B cell (primary cell): ENCODE measurements at regions not wholly inside any gene's neighbourhood (a gene's known extent, or its start where the extent isn't known, plus 50 kb on each side); places are given as distances from the start of the nearest gene placed in this dataset.
"Not testable (repeated sequence)": the region's sequence is repeated elsewhere in the genome, so short reads cannot be mapped to it uniquely, and the experiment has no call there.

Source experiments
- ATAC-seq: fragments of 200-7000 bp; cut with Tn5 transposase; one replicate; pipeline ENCODE4 v1.10.0; 2021; ENCODE audit warnings: low read depth, mild to moderate bottlenecking, moderate number of reproducible peaks, moderate library complexity
- CTCF ChIA-PET: fragments of 350-600 bp; sonication (Branson Sonifier 250); formaldehyde crosslinking; loops from one replicate; lab custom pipeline; 2021; ENCODE audit warnings: antibody characterized with exemption, inconsistent platforms; lab: Charles Lee
- POLR2A ChIA-PET: fragments of 350-600 bp; sonication (Branson Sonifier 250); formaldehyde crosslinking; loops from one replicate; lab custom pipeline; 2021; ENCODE audit warnings: antibody characterized with exemption; lab: Charles Lee
- DNase-seq: peaks from one replicate; pipeline ENCODE4 v3.0.0; 2013
- H2AFZ ChIP-seq: 2 replicates; pipeline ENCODE4 v1.6.1; 2012; ENCODE audit warnings: mild to moderate bottlenecking, low read depth, low read length; ENCODE audit not compliant: insufficient read depth, poor library complexity, severe bottlenecking
- H3K27ac ChIP-seq, 2 donors: 1 replicate in 1 of 2; 2 replicates in 1 of 2; pipeline ENCODE4 v1.5.1; 2012 to 2013; ENCODE audit warnings: low read length in 2 of 2, mild to moderate bottlenecking in 2 of 2, moderate library complexity in 1 of 2
- H3K27me3 ChIP-seq, 4 experiments: fragments of 200-600 bp in 1 of 4; sonication (generic) in 1 of 4; replicated peaks in 1 of 4; 1 replicate in 2 of 4; 2 replicates in 2 of 4; pipeline versions ENCODE4 v1.6.1 to v1.7.0; 2013 to 2016; ENCODE audit warnings: low read length in 3 of 4, mild to moderate bottlenecking in 2 of 4, mixed read lengths in 1 of 4, moderate library complexity in 1 of 4; ENCODE audit not compliant: insufficient read depth in 4 of 4, control insufficient read depth in 3 of 4; ENCODE audit errors: control extremely low read depth in 1 of 4
- H3K36me3 ChIP-seq, 2 experiments: replicated peaks in 1 of 2; 1 replicate in 1 of 2; 2 replicates in 1 of 2; pipeline versions ENCODE4 v1.6.1 to v1.7.1; 2013; ENCODE audit warnings: low read length in 1 of 2; ENCODE audit not compliant: insufficient read depth in 2 of 2, control insufficient read depth in 1 of 2; ENCODE audit errors: control extremely low read depth in 1 of 2, extremely low read depth in 1 of 2
- H3K4me1 ChIP-seq, 2 donors: fragments of 200-600 bp in 1 of 2; sonication (generic) in 1 of 2; 1 replicate in 1 of 2; 2 replicates in 1 of 2; pipeline versions ENCODE4 v1.5.1 to v1.6.1; 2013 to 2017; ENCODE audit warnings: low read length in 2 of 2; ENCODE audit not compliant: control insufficient read depth in 2 of 2, insufficient read depth in 2 of 2
- H3K4me2 ChIP-seq: replicated peaks from 2 replicates; pipeline ENCODE3; 2012; ENCODE audit warnings: mild to moderate bottlenecking, low read depth, low read length; ENCODE audit not compliant: poor library complexity, severe bottlenecking
- H3K4me3 ChIP-seq, 5 experiments: fragments of 200-600 bp in 1 of 5; sonication (generic) in 1 of 5; 1 replicate in 3 of 5; 2 replicates in 2 of 5; pipeline versions ENCODE4 v1.5.1 to v1.7.0; 2011 to 2016; ENCODE audit warnings: low read length in 4 of 5, mild to moderate bottlenecking in 4 of 5, low read depth in 2 of 5, control low read depth in 1 of 5, moderate library complexity in 1 of 5; ENCODE audit not compliant: insufficient read depth in 1 of 5; ENCODE audit errors: control extremely low read depth in 1 of 5, extremely low read depth in 1 of 5
- H3K79me2 ChIP-seq: fragments of 200-600 bp; sonication (generic); one replicate; pipeline ENCODE4 v1.6.0; 2016; ENCODE audit warnings: low read length; ENCODE audit not compliant: control insufficient read depth, insufficient read depth
- H3K9ac ChIP-seq: fragments of 200-600 bp; sonication (generic); 2 replicates; pipeline ENCODE4 v1.6.1; 2017; ENCODE audit warnings: mild to moderate bottlenecking, low read length, moderate library complexity
- H3K9me3 ChIP-seq, 3 donors: one replicate each; pipeline versions ENCODE4 v1.6.1 to v1.7.1; 2013; ENCODE audit warnings: low read length in 2 of 3; ENCODE audit not compliant: control insufficient read depth in 2 of 3, insufficient read depth in 1 of 3; ENCODE audit errors: control extremely low read depth in 1 of 3
- H4K20me1 ChIP-seq: 2 replicates; pipeline ENCODE4 v1.6.0; 2012; ENCODE audit warnings: mild to moderate bottlenecking, low read length; ENCODE audit not compliant: insufficient read depth, control insufficient read depth, poor library complexity, severe bottlenecking
- H3K27ac Mint-ChIP-seq: one replicate; pipeline ENCODE4 v1.8.0; 2021; ENCODE audit warnings: mixed read lengths
- H3K27me3 Mint-ChIP-seq: one replicate; pipeline ENCODE4 v1.8.0; 2021; ENCODE audit warnings: mixed read lengths
- H3K4me1 Mint-ChIP-seq: one replicate; pipeline ENCODE4 v1.8.0; 2021; ENCODE audit warnings: mixed read lengths
- H3K4me3 Mint-ChIP-seq: one replicate; pipeline ENCODE4 v1.8.0; 2021; ENCODE audit warnings: mixed read lengths
- H3K9me3 Mint-ChIP-seq: one replicate; pipeline ENCODE4 v1.8.0; 2022; ENCODE audit warnings: mixed read lengths; ENCODE audit not compliant: insufficient read depth
- EZH2 ChIP-seq: IDR thresholded peaks from 2 replicates; pipeline ENCODE4 v1.6.1; 2012; ENCODE audit warnings: borderline replicate concordance, low read depth, mild to moderate bottlenecking, moderate library complexity, low read length; ENCODE audit not compliant: insufficient read depth, poor library complexity, severe bottlenecking
- WGBS: methylation state at CpG from one replicate; pipeline ENCODE4 v1.1.5; 2013; ENCODE audit warnings: missing lambda C conversion rate; ENCODE audit not compliant: insufficient coverage; 5-methylcytosine and 5-hydroxymethylcytosine counted together
- intact Hi-C: fragments of 100-400 bp; cut with micrococcal nuclease; formaldehyde crosslinking; loops from one replicate; pipeline ENCODE4 v1.10.0; 2022
- TF ChIP-seq, protein P1 (sequence below): fragments of 200-600 bp; IDR thresholded peaks from one replicate; pipeline ENCODE4 v1.8.0; 2022; ENCODE audit warnings: antibody characterized with exemption, mild to moderate bottlenecking

DNA sequence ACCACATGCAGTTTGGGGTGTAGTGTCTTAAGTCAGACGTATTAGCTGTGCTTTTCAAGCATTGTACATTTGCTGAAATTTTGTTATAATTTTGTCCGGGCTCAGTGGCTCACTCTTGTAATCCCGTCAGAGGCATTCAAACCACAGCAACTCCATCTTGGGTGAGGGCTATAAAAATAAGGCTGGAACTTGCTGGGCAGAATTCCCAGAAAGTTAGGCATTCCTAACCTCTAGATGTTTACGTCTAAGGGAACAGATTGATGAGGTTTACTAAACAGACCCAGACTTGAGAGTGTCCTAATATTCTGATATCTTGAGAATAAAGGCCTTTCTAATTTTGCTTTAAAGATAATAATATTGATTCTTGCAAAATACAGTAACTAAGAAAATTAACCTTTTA lies 957.8 kb downstream of the NXPH1 start:
- no peaks in the 10 kb centered on the region for H3K27me3 ChIP-seq
- Mint-ChIP-seq H3K4me1 (no peaks in the 10 kb centered on the region), H3K27me3 (no peaks in the 10 kb centered on the region), H3K9me3 (peaks cover 10% of the 10 kb centered on the region), H3K4me3 (no peak overlapping the region), H3K27ac (no peak overlapping the region)
- H4K20me1 ChIP-seq = no peaks in the 10 kb centered on the region
- TF ChIP-seq EZH2 = no peak
- TF ChIP-seq, protein P1, sequence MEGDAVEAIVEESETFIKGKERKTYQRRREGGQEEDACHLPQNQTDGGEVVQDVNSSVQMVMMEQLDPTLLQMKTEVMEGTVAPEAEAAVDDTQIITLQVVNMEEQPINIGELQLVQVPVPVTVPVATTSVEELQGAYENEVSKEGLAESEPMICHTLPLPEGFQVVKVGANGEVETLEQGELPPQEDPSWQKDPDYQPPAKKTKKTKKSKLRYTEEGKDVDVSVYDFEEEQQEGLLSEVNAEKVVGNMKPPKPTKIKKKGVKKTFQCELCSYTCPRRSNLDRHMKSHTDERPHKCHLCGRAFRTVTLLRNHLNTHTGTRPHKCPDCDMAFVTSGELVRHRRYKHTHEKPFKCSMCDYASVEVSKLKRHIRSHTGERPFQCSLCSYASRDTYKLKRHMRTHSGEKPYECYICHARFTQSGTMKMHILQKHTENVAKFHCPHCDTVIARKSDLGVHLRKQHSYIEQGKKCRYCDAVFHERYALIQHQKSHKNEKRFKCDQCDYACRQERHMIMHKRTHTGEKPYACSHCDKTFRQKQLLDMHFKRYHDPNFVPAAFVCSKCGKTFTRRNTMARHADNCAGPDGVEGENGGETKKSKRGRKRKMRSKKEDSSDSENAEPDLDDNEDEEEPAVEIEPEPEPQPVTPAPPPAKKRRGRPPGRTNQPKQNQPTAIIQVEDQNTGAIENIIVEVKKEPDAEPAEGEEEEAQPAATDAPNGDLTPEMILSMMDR = no peak
- H3K79me2 ChIP-seq = no peaks in the 10 kb centered on the region
- H3K9ac ChIP-seq = no peak overlapping the region
- H3K36me3 ChIP-seq = no peaks in the 10 kb centered on the region
- ATAC-seq = no peak
- POLR2A ChIA-PET = no interaction called here
- peaks cover 0 to 22% (median 5%) of the 10 kb centered on the region in 3 donors for H3K9me3 ChIP-seq
- WGBS = 83% methylated on average over 1 of the region's 4 CpGs
- CTCF ChIA-PET = no interaction called here
- H3K4me2 ChIP-seq = no peak overlapping the region
- no peak overlapping the region for H3K27ac ChIP-seq
- no peak overlapping the region for H2AFZ ChIP-seq
- no peaks in the 10 kb centered on the region for H3K4me1 ChIP-seq
- no peak for DNase-seq
- H3K4me3 ChIP-seq = no peak overlapping the region
- intact Hi-C loops = no loop called here

DNA sequence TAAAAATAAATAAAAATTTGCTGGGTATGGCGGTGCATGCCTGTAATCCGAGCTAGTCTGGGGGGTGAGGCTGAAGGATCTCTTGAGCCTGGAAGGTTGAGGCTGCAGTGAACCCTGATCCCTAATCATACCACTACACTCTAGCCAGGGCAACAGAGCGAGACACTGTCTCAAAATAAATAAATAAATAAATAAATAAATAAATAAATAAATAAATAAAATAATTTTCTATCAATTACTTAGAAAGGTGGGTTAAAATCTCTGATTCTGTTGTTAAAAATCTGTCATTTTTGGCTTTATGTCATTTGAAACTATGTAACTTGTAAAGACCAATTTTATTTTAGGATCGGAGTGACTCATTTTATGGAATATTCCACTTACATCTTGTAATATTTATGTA lies 958.6 kb downstream of the NXPH1 start:
- Mint-ChIP-seq H3K27ac (no peak overlapping the region), H3K4me3 (no peak overlapping the region), H3K27me3 (no peaks in the 10 kb centered on the region), H3K9me3 (peaks cover 8% of the 10 kb centered on the region), H3K4me1 (no peaks in the 10 kb centered on the region)
- TF ChIP-seq, protein P1 = no peak
- TF ChIP-seq EZH2 = no peak
- no CpG with 5 or more reads among the region's 4 CpGs for WGBS
- H3K27me3 ChIP-seq = no peaks in the 10 kb centered on the region
- no peak overlapping the region for H3K4me2 ChIP-seq
- no peaks in the 10 kb centered on the region for H4K20me1 ChIP-seq
- no peak overlapping the region for H2AFZ ChIP-seq
- ChIA-PET CTCF (no interaction called here), POLR2A (no interaction called here)
- no peaks in the 10 kb centered on the region for H3K4me1 ChIP-seq
- H3K4me3 ChIP-seq = no peak overlapping the region
- ATAC-seq = no peak
- H3K36me3 ChIP-seq = no peaks in the 10 kb centered on the region
- no peak overlapping the region for H3K9ac ChIP-seq
- no peak for DNase-seq
- intact Hi-C loops = no loop called here
- no peak overlapping the region for H3K27ac ChIP-seq
- H3K9me3 ChIP-seq = peaks cover 0 to 22% (median 5%) of the 10 kb centered on the region in 3 donors
- H3K79me2 ChIP-seq = no peaks in the 10 kb centered on the region

DNA sequence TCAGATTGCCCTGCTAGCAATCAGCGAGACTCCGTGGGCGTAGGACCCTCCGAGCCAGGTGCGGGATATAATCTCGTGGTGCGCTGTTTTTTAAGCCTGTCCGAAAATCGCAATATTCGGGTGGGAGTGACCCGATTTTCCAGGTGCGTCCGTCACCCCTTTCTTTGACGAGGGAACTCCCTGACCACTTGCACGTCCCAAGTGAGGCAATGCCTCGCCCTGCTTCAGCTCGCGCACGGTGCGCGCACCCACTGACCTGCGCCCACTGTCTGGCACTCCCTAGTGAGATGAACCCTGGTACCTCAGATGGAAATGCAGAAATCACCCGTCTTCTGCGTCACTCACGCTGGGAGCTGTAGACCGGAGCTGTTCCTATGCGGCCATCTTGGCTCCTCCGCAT lies 971.0 kb downstream of the NXPH1 start:
- H3K4me1 Mint-ChIP-seq, H3K4me2 ChIP-seq, intact Hi-C loops, H3K4me3 Mint-ChIP-seq, H3K9me3 ChIP-seq, POLR2A ChIA-PET, H3K9me3 Mint-ChIP-seq, ATAC-seq, H3K79me2 ChIP-seq, DNase-seq, H4K20me1 ChIP-seq, H3K9ac ChIP-seq, H3K27me3 ChIP-seq, CTCF ChIA-PET, H3K36me3 ChIP-seq, H3K27ac ChIP-seq, H3K4me1 ChIP-seq, H2AFZ ChIP-seq, H3K27ac Mint-ChIP-seq, H3K27me3 Mint-ChIP-seq, H3K4me3 ChIP-seq: not testable (repeated sequence)
- 95% methylated on average over 25 of the region's 28 CpGs for WGBS
